Activated CD4-positive, alpha-beta T cell treated with anti-CD3 and anti-CD28 coated beads, Interleukin-2, amount 10 ng/mL, durations not matched to agents 24 days and 14 days (primary cell): ENCODE measurements at regions not wholly inside any gene's neighbourhood (a gene's known extent, or its start where the extent isn't known, plus 50 kb on each side); places are given as distances from the start of the nearest gene placed in this dataset.
"Not testable (repeated sequence)": the region's sequence is repeated elsewhere in the genome, so short reads cannot be mapped to it uniquely, and the experiment has no call there.

ENCODE experiments used
- DNase-seq: peaks from one replicate; pipeline ENCODE4 v3.0.0; 2022
- H3K27ac Mint-ChIP-seq: one replicate; pipeline ENCODE4 v1.8.0; 2022; ENCODE audit warnings: mild to moderate bottlenecking, mixed read lengths
- H3K27me3 Mint-ChIP-seq: one replicate; pipeline ENCODE4 v1.8.0; 2022; ENCODE audit warnings: mixed read lengths
- H3K36me3 Mint-ChIP-seq: one replicate; pipeline ENCODE4 v1.8.0; 2022; ENCODE audit warnings: low read depth, mild to moderate bottlenecking, mixed read lengths
- H3K4me1 Mint-ChIP-seq: one replicate; pipeline ENCODE4 v1.8.0; 2021; ENCODE audit warnings: mixed read lengths
- H3K4me3 Mint-ChIP-seq: one replicate; pipeline ENCODE4 v1.8.0; 2022; ENCODE audit warnings: mild to moderate bottlenecking, moderate library complexity, mixed read lengths
- H3K9me3 Mint-ChIP-seq: one replicate; pipeline ENCODE4 v1.8.0; 2021; ENCODE audit warnings: mixed read lengths
- intact Hi-C: fragments of 100-400 bp; cut with micrococcal nuclease; formaldehyde crosslinking; loops from one replicate; pipeline ENCODE4 v1.15.1; 2023

- no peaks in the 10 kb centered on the region for H3K4me1 Mint-ChIP-seq
- DNase-seq, result no peak
- H3K9me3 Mint-ChIP-seq, result peaks cover 3% of the 10 kb centered on the region
- intact Hi-C loops, result no loop called here
- H3K27me3 Mint-ChIP-seq, result no peaks in the 10 kb centered on the region
- no peak overlapping the region for H3K4me3 Mint-ChIP-seq
- H3K27ac Mint-ChIP-seq, result no peak overlapping the region
- no peaks in the 10 kb centered on the region for H3K36me3 Mint-ChIP-seq
These were observed 369.6 kb upstream of the POT1 start for GRCh38 chr7:125299003-125299765.

GRCh38 chr7:125279961-125280360 lies 350.3 kb upstream of the POT1 start:
- DNase-seq, result no peak
- Mint-ChIP-seq H3K4me3 (no peak overlapping the region), H3K9me3 (peaks cover 3% of the 10 kb centered on the region), H3K27ac (no peak overlapping the region), H3K27me3 (no peaks in the 10 kb centered on the region), H3K4me1 (no peaks in the 10 kb centered on the region), H3K36me3 (no peaks in the 10 kb centered on the region)
- intact Hi-C loops, result no loop called here

DNA sequence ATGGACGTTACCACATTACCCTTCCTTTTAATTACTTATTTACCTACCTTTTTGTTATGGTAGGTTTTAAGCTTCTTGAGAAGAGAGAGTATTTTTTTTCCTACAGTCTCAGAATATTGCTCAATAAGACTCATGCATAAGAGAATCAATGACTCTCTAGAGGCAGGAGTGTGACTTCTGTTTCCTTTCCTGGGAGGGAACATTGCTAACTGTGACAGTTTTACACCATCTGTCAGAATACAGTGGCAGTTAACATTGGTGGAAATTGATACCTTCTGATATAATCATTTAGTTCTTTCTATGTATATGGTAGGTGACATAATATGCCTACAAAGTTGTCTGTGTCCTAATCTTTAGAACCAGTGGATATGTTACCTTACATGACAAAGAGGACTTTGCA lies 348.7 kb upstream of the POT1 start:
- DNase-seq, result no peak
- no peak overlapping the region for H3K4me3 Mint-ChIP-seq
- H3K27me3 Mint-ChIP-seq, result no peaks in the 10 kb centered on the region
- no peaks in the 10 kb centered on the region for H3K9me3 Mint-ChIP-seq
- H3K4me1 Mint-ChIP-seq, result no peaks in the 10 kb centered on the region
- no peaks in the 10 kb centered on the region for H3K36me3 Mint-ChIP-seq
- H3K27ac Mint-ChIP-seq, result no peak overlapping the region
- intact Hi-C loops, result no loop called here

- H3K27ac Mint-ChIP-seq, H3K4me3 Mint-ChIP-seq, H3K36me3 Mint-ChIP-seq, intact Hi-C loops, H3K4me1 Mint-ChIP-seq, H3K27me3 Mint-ChIP-seq, DNase-seq, H3K9me3 Mint-ChIP-seq: not testable (repeated sequence)
These were observed 345.1 kb upstream of the POT1 start for GRCh38 chr7:125274742-125275141.

DNA sequence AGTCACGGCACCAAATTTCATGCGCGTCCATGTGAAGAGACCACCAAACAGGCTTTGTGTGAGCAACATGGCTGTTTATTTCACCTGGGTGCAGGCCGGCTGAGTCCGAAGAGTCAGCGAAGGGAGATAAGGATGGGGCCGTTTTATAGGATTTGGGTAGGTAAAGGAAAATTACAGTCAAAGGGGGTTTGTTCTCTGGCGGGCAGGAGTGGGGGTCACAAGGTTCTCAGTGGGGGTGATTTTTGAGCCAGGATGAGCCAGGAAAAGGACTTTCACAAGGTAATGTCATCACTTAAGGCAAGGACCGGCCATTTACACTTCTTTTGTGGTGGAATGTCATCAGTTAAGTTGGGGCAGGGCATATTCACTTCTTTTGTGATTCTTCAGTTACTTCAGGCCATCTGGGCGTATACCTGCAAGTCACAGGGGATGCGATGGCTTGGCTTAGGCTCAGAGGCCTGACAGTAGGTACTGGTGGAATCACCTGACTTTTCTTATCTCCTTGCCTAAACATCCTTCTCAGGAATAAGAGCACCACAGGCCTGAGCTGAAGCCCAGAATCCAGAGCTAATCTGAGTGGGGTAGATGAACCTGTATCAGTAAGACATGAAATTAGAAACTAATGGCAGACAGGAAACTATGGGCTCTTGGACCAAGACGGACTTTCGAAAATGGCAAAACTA lies 334.7 kb upstream of the POT1 start:
- H3K27me3 Mint-ChIP-seq, H3K9me3 Mint-ChIP-seq, H3K36me3 Mint-ChIP-seq, H3K27ac Mint-ChIP-seq, DNase-seq, H3K4me3 Mint-ChIP-seq, H3K4me1 Mint-ChIP-seq, intact Hi-C loops: not testable (repeated sequence)

DNA sequence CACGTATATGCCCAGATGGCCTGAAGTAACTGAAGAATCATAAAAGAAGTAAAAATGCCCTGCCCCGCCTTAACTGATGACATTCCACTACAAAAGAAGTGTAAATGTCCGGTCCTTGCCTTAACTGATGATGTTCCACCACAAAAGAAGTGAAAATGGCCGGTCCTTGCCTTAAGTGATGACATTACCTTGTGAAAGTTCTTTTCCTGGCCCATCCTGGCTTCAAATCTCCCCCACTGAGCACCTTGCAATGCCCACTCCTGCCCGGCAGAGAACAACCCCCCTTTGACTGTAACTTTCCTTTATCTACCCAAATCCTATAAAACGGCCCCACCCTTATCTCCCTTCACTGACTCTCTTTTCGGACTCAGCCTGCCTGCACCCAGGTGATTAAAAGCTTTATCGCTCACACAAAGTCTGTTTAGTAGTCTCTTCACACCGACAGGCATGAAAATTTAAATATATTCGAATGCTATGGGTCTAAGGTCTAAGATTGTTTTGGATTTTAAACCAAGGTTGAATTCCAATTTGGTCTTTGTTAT lies 329.3 kb upstream of the POT1 start:
- intact Hi-C loops, H3K27ac Mint-ChIP-seq, H3K9me3 Mint-ChIP-seq, H3K4me1 Mint-ChIP-seq, H3K36me3 Mint-ChIP-seq, H3K27me3 Mint-ChIP-seq, DNase-seq, H3K4me3 Mint-ChIP-seq: not testable (repeated sequence)

DNA sequence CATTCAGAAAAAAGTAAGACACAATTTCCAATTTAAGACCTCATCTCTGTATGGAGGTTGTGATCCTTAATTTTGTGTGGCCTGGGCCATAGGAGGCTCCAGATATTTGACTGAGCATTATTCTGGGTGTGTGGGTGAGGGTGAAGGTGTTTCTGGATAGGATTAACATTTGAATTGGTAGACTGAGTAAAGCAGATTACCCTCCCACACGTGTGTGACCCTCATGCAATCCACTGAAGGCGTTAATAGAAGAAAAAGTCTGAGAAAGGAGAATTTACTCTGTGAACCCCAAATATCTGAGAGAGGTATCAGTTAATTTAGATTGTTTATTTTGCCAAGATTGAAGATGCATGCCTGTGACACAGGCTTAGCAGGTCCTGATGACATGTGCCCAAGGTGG lies 328.0 kb upstream of the POT1 start:
- no peaks in the 10 kb centered on the region for H3K4me1 Mint-ChIP-seq
- H3K36me3 Mint-ChIP-seq, result no peaks in the 10 kb centered on the region
- H3K4me3 Mint-ChIP-seq, result no peak overlapping the region
- intact Hi-C loops, result no loop called here
- peaks cover 3% of the 10 kb centered on the region for H3K9me3 Mint-ChIP-seq
- no peaks in the 10 kb centered on the region for H3K27me3 Mint-ChIP-seq
- DNase-seq, result no peak
- no peak overlapping the region for H3K27ac Mint-ChIP-seq

DNA sequence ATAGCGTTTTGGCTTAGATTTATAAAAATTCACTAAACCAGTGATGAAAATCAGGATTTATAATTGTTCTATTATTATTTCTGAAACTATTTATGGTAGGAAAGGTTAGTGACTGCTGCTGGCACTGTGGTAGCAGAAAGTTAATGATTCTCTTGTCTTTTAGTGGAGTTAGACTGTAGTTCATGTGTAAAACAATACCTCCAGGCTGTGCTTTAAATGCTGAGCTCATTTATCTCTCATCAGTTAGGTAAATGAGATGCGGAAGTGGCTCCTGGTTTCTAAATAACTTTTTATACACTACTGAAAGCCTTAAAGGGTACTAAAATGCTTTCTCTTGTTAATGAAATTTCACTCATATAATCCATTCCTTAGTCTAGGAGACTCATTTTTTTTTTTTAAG lies 326.8 kb upstream of the POT1 start:
- intact Hi-C loops, result no loop called here
- DNase-seq, result no peak
- no peak overlapping the region for H3K27ac Mint-ChIP-seq
- H3K27me3 Mint-ChIP-seq, result no peaks in the 10 kb centered on the region
- no peak overlapping the region for H3K4me3 Mint-ChIP-seq
- H3K36me3 Mint-ChIP-seq, result no peaks in the 10 kb centered on the region
- no peaks in the 10 kb centered on the region for H3K4me1 Mint-ChIP-seq
- peaks cover under 1% of the 10 kb centered on the region for H3K9me3 Mint-ChIP-seq

GRCh38 chr7:125255810-125256209 lies 326.2 kb upstream of the POT1 start:
- H3K27me3 Mint-ChIP-seq, result no peaks in the 10 kb centered on the region
- no peak overlapping the region for H3K4me3 Mint-ChIP-seq
- no peaks in the 10 kb centered on the region for H3K4me1 Mint-ChIP-seq
- DNase-seq, result no peak
- H3K36me3 Mint-ChIP-seq, result no peaks in the 10 kb centered on the region
- no peaks in the 10 kb centered on the region for H3K9me3 Mint-ChIP-seq
- intact Hi-C loops, result no loop called here
- no peak overlapping the region for H3K27ac Mint-ChIP-seq

GRCh38 chr7:125254566-125254965 lies 324.9 kb upstream of the POT1 start:
- intact Hi-C loops, result no loop called here
- Mint-ChIP-seq H3K4me1 (no peaks in the 10 kb centered on the region), H3K27ac (no peak overlapping the region), H3K4me3 (no peak overlapping the region), H3K36me3 (no peaks in the 10 kb centered on the region), H3K9me3 (no peaks in the 10 kb centered on the region), H3K27me3 (no peaks in the 10 kb centered on the region)
- no peak for DNase-seq

- no peaks in the 10 kb centered on the region for H3K36me3 Mint-ChIP-seq
- H3K9me3 Mint-ChIP-seq, result no peaks in the 10 kb centered on the region
- no peak overlapping the region for H3K27ac Mint-ChIP-seq
- no peaks in the 10 kb centered on the region for H3K4me1 Mint-ChIP-seq
- intact Hi-C loops, result no loop called here
- no peaks in the 10 kb centered on the region for H3K27me3 Mint-ChIP-seq
- no peak for DNase-seq
- H3K4me3 Mint-ChIP-seq, result no peak overlapping the region
These were observed 324.0 kb upstream of the POT1 start for GRCh38 chr7:125253452-125254190.

GRCh38 chr7:125247514-125248098 lies 318.0 kb upstream of the POT1 start:
- H3K4me3 Mint-ChIP-seq, result no peak overlapping the region
- DNase-seq, result no peak

DNA sequence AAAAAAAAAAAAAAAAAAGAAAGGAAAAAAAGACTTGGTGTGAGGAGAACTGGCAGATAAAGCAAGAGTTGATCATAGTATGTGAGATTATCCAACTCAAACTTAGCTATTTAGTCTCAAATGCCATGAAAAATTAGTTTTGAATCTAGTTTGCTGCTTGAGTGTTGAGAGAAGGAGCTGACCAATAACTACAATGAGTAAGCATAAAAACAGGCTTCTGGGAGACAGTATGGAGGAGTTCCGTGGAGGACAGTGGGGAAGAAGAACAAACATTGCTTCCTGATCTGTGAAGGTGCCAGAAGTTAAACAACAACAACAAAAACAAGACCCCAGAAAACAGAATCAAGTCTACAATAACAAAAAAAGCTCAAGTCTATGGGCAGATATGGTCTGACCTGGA lies 317.1 kb upstream of the POT1 start:
- no peaks in the 10 kb centered on the region for H3K36me3 Mint-ChIP-seq
- DNase-seq, result no peak
- no peak overlapping the region for H3K27ac Mint-ChIP-seq
- intact Hi-C loops, result loop anchor here (10.0 kb wide), 1 partner anchor 58 kb away; no protein-coding TSS in a partner anchor
- no peaks in the 10 kb centered on the region for H3K27me3 Mint-ChIP-seq
- no peak overlapping the region for H3K4me3 Mint-ChIP-seq
- H3K4me1 Mint-ChIP-seq, result peaks cover under 1% of the 10 kb centered on the region
- no peaks in the 10 kb centered on the region for H3K9me3 Mint-ChIP-seq

More at GRCh38 chr7:125247514-125248098, 318.0 kb upstream of the POT1 start:
- Mint-ChIP-seq H3K9me3 (no peaks in the 10 kb centered on the region), H3K27ac (no peak overlapping the region), H3K27me3 (no peaks in the 10 kb centered on the region), H3K36me3 (no peaks in the 10 kb centered on the region), H3K4me1 (no peaks in the 10 kb centered on the region)
- intact Hi-C loops, result loop anchor here (10.0 kb wide), 1 partner anchor 57 kb away; no protein-coding TSS in a partner anchor
